GM21390 (cell line): ENCODE measurements at regions not wholly inside any gene's neighbourhood (a gene's known extent, or its start where the extent isn't known, plus 50 kb on each side); places are given as distances from the start of the nearest gene placed in this dataset.

Source experiments
- ATAC-seq: cut with Tn5 transposase; IDR thresholded peaks from one replicate; pipeline ENCODE4 v1.9.1; 2021; ENCODE audit not compliant: unreplicated experiment

- no peak for ATAC-seq
Measured at GRCh38 chr3:104855702-104856101, 511.0 kb upstream of the ALCAM start.

- no peak for ATAC-seq
Measured at GRCh38 chr3:104856741-104857140, 510.0 kb upstream of the ALCAM start.

GRCh38 chr3:104868291-104868690, 498.4 kb upstream of the ALCAM start:
- ATAC-seq, result no peak

- no peak for ATAC-seq
Measured at GRCh38 chr3:104870276-104870675, 496.4 kb upstream of the ALCAM start.

DNA sequence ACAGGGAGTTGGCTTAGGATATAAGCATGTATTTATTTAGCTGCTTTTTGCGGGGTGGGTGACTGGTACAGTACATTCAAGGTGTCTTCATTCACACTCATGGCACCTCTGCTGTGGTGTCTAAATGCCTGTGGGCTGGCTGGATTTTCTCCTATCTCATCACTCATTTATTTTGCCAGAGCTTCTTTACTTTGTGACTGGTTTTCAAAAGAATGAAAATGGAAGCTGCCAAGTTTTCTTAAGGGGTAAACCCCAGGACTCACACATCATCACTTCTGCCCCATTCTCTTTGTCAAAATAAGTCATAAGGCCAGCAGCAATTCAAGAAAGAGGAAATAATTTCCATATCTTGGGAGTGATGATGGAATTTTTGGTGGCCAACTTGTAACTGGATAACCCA, 493.4 kb upstream of the ALCAM start:
- no peak for ATAC-seq

DNA sequence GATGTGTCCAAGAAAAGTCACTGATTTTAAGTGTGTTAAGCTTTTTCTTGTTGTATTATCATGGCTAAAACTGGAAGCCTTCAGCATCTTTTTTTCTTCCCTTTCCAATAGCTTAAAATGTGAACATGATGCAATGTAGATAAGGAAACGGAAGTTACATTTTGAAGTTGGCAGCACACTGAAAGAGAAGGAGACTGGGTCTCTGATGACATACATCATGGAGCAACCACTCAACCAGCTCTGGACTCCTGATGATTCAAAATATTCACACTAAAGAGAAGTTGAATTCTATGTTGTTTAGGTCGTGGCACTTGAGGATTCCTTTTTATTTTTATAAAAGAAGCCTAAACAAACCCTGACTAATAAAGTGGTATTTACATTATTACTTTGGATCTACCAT, 488.3 kb upstream of the ALCAM start:
- no peak for ATAC-seq

- no peak for ATAC-seq
Measured at GRCh38 chr3:104879919-104880318, 486.8 kb upstream of the ALCAM start.

GRCh38 chr3:104885214-104885814, 481.4 kb upstream of the ALCAM start:
- ATAC-seq, result no peak

DNA sequence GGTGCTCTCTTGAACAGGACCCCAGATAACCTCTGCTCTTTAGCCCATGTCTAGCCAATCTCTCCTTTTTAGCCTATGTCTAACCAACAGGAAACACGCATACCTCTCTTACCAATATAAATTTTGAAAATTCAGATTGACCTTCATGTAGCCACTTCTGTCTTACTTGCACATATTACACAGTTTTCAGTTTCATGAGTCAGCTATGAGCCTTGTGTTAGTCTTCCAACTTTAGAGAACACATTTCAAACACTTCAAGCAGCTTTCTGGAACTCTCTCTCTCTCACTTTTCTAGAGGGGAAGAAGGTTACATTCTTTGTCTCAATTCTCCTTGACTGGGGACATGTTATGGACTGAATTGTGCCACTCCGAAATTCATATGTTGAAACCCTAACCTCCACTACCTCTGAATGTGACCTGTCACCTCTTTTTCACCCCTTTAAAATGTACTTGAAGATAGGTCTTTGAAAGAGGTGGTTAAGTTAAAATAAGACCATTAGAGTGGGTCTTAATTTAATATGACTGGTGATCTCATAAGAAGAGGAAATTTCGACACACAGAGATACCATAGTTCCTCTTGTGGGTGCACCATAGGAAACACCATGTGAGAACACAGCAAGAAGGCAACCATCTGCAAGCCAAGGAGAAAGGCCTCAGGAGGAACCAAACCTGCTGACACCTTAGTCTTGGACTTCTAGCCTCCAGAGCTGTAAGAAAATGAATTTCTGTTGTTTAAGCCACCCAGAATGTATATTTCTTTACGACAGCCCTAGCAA, 480.3 kb upstream of the ALCAM start:
- ATAC-seq, result no peak

DNA sequence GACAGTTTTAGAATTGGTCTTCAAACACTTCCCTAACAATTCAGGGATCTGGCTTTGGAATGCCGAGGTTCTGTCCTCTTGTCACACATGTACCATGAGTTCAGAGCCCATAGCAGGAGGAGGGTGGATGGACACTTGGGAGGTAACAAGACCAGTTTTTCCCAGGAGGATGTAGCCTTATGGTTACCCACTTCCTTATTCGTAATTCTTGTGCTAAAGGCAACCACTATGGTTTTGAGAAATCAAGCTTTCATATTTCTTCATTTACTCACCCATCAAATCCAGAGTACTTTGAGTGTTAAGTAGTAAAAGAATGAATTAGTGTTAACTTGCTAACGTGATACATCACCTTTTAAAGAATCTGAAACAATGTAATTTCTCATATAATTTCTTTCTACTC, 479.6 kb upstream of the ALCAM start:
- ATAC-seq, result no peak

- ATAC-seq, result no peak
Measured at GRCh38 chr3:104887619-104888018, 479.1 kb upstream of the ALCAM start.

DNA sequence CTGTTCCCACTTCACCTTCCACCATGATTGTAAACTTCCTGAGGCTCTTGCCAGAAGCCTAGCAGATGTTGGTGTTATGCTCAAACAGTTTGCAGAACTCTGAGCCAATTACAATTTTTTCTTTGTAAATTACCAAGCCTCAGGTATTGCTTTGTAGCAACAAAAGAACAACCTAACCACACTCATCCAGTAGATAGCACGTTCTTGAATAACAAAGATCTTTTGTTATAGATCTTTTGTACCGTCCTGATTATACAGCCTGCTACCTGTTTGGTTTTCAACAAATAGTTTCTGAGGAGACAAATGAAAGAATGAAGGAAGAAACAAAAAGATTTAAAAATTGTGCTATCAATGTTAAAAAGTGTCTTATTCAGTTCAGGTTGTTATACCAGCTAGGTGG, 474.7 kb upstream of the ALCAM start:
- no peak for ATAC-seq

DNA sequence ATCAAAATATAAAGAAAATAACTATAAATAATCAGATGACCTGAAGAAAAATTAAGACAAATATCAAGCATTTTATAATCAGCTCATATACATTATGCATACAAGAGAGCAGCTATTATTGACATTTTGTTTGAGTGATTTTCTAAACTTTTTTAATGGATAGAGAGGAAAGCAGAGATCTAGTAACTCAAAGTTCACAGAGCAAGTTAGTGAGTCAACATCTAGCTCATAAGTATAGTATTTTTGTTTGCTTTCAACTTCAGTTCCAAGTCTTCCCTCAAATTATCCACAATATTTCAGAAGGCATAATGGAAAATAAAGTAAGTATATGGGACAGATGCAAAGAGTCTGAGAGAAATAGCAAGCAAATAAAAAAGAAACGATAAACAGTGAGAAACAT, 470.1 kb upstream of the ALCAM start:
- ATAC-seq, result no peak

DNA sequence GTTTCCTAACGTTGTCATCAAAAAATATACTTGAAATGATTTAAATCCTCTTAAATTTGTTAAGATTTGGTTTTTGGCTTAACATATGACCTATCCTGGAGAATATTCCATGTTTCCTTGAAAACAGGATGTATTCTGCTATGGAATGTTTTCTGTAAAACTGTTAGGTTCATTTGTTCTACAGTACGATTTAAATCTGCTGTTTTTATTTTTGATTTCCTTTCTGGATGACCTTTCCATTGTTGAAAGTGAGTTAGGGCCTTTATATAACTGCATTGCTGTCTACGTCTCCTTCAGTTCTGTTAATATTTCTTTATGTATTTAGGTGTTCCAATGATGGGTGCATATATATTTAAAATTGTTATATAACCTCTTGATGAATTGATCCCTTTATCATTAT, 465.3 kb upstream of the ALCAM start:
- ATAC-seq, result no peak

GRCh38 chr3:104903064-104903463, 463.6 kb upstream of the ALCAM start:
- ATAC-seq, result no peak

DNA sequence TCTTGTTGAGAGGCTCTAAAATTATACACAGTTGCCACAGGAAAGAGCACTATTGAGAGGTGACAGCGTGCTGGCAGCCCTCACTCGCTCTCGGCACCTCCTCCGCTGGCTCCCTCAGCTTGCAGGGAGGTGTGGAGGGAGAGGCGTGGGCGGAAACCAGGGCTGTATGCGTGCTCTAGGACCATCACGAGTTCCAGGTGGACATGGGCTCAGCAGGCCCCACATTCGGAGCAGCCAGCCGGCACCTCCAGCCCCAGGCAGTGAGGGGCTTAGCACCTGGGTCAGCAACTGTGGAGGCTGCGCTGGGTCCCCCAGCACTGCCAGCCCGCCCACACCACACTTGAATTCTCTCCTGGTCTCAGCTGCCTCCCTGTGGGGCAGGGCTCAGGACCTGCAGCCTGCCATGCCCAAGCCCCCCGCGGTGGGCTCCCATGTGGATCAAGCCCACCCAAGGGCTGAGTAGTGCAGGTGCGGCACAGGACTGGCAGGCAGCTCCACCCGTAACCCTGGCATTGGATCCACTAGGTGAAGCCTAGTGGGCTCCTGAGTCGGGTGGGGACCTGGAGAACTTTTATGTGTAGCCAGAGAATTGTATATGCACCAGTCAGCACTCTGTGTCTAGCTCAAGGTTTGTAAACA, 460.6 kb upstream of the ALCAM start:
- no peak for ATAC-seq

DNA sequence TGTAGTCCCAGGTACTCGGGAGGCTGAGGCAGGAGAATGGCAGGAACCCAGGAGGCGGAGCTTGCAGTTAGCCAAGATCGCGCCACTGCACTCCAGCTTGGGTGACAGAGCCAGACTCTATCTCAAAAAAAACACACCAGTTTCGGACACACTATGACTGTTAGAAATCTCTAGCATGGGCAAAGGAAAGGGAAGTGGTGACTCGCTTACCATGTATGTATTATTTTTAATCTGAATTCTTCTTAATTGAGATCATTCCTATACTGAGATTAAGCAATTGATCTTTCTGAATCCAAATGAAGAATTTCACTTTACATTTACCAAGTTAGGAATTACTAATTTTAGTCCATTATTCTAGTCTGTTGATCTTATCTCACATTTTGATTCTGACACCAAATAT, 459.2 kb upstream of the ALCAM start:
- no peak for ATAC-seq

DNA sequence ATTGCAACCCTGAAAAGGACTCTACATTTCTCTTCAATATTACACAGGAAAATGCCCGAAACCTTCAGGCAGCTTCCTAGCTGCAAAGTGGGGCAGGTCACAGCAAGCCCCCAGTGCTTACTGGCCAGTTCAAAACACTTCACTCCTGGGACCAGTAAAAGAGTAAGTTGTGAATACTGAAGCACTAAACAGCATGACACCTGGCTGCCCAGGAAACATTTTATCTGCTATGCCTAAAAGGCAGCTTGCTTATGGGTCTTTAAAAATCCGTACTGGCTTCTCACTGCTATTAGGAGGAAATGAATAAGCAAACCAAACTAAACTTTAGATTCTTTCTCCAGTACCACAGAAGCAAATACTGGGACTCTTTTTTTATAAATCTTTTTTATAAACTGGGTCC, 457.9 kb upstream of the ALCAM start:
- no peak for ATAC-seq

- no peak for ATAC-seq
Measured at GRCh38 chr3:104909198-104909597, 457.5 kb upstream of the ALCAM start.

DNA sequence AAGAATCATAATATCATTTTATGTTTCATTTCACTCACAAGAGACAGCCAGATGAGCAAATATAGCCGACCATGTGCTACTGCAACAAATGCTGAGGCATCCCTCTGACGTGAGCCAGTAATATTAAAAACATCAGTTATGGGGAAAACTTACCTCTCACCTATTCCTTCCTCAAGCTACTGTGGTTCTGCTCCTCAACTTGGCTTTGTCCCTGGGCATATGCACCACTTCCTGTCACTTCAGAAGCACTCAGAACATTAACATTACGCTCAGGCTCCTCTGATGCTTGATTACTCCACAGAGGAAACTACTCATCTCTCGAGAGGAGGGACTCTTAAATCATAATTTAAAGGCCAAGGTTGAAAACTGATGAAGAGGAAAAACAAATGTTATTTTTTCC, 457.0 kb upstream of the ALCAM start:
- ATAC-seq, result no peak

GRCh38 chr3:104911376-104911775, 455.3 kb upstream of the ALCAM start:
- no peak for ATAC-seq

DNA sequence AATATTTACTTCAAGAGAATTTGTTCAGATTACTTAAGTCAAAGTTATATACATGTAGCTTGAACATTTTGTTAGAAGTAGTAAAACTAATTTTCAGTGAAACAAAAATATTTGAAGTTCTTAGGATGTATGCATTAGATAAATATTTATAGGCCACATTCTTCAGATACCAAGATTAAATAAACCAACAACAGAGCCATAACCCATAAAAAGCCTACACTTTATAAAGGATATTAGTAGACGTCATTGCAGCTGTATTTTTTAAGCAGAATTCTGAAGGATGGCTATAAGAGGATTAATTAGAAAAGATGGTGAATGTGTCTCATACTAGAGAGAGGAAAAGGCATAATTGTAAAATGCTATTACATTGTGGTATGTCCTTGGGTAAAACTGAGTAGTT, 449.7 kb upstream of the ALCAM start:
- ATAC-seq, result no peak
